ENCODE measurements at regions not wholly inside any gene's neighbourhood (a gene's known extent, or its start where the extent isn't known, plus 50 kb on each side); places are given as distances from the start of the nearest gene placed in this dataset.

DNA sequence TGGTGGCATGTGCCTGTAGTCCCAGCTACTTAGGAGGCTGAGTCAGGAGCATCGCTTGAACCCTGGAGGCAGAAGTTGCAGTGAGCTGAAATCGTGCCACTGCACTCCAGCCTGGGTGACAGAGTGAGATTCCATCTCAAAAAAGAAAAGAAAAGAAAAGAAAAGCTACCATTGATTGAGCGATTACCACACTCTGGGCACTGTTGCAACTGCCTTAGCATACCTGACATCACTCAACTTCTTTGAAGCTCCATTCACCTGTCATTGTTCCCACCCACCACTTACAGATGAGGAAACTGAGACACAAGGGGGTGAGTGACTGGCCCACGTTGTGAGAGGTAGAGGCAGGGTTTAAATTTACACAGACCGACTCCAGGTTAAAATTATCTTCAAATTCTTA lies 442.1 kb upstream of the SULF2 start:
- TF ChIP-seq, protein P1, sequence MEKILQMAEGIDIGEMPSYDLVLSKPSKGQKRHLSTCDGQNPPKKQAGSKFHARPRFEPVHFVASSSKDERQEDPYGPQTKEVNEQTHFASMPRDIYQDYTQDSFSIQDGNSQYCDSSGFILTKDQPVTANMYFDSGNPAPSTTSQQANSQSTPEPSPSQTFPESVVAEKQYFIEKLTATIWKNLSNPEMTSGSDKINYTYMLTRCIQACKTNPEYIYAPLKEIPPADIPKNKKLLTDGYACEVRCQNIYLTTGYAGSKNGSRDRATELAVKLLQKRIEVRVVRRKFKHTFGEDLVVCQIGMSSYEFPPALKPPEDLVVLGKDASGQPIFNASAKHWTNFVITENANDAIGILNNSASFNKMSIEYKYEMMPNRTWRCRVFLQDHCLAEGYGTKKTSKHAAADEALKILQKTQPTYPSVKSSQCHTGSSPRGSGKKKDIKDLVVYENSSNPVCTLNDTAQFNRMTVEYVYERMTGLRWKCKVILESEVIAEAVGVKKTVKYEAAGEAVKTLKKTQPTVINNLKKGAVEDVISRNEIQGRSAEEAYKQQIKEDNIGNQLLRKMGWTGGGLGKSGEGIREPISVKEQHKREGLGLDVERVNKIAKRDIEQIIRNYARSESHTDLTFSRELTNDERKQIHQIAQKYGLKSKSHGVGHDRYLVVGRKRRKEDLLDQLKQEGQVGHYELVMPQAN (conservative IDR thresholded peaks at IDR 0.05), result no peak
- no peak for TF ChIP-seq CTCF (IDR thresholded peaks at IDR 0.05 in 2 of 3, conservative IDR thresholded peaks at IDR 0.05 in 1 of 3; ENCODE audit: control insufficient read depth in 2 of 3, extremely low read depth in 1 of 3, insufficient read depth in 1 of 3, low read depth in 3 of 3, low read length in 3 of 3)
- TF ChIP-seq SP1 (IDR thresholded peaks at IDR 0.05; ENCODE audit: low read depth, low read length), result no peak
- TF ChIP-seq, protein P2, sequence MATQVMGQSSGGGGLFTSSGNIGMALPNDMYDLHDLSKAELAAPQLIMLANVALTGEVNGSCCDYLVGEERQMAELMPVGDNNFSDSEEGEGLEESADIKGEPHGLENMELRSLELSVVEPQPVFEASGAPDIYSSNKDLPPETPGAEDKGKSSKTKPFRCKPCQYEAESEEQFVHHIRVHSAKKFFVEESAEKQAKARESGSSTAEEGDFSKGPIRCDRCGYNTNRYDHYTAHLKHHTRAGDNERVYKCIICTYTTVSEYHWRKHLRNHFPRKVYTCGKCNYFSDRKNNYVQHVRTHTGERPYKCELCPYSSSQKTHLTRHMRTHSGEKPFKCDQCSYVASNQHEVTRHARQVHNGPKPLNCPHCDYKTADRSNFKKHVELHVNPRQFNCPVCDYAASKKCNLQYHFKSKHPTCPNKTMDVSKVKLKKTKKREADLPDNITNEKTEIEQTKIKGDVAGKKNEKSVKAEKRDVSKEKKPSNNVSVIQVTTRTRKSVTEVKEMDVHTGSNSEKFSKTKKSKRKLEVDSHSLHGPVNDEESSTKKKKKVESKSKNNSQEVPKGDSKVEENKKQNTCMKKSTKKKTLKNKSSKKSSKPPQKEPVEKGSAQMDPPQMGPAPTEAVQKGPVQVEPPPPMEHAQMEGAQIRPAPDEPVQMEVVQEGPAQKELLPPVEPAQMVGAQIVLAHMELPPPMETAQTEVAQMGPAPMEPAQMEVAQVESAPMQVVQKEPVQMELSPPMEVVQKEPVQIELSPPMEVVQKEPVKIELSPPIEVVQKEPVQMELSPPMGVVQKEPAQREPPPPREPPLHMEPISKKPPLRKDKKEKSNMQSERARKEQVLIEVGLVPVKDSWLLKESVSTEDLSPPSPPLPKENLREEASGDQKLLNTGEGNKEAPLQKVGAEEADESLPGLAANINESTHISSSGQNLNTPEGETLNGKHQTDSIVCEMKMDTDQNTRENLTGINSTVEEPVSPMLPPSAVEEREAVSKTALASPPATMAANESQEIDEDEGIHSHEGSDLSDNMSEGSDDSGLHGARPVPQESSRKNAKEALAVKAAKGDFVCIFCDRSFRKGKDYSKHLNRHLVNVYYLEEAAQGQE (IDR thresholded peaks at IDR 0.05; ENCODE audit: low read depth, low read length), result no peak
- TF ChIP-seq POLR2A (IDR thresholded peaks at IDR 0.05; ENCODE audit: low read depth, low read length), result no peak
- no peak for TF ChIP-seq TAF1 (IDR thresholded peaks at IDR 0.05; ENCODE audit: borderline replicate concordance, low read depth, low read length)
- no peak for TF ChIP-seq NFYB (IDR thresholded peaks at IDR 0.05; ENCODE audit: insufficient read depth, low read depth, low read length)
- no peak for TF ChIP-seq CHD2 (IDR thresholded peaks at IDR 0.05; ENCODE audit: borderline replicate concordance, low read depth, low read length)
- no peak for TF ChIP-seq ZNF24 (IDR thresholded peaks at IDR 0.05)
- TF ChIP-seq IRF5 (IDR thresholded peaks at IDR 0.05; ENCODE audit: borderline replicate concordance), result no peak
- TF ChIP-seq MXI1 (IDR thresholded peaks at IDR 0.05; ENCODE audit: low read depth, low read length), result no peak
- no peak for TF ChIP-seq NBN (IDR thresholded peaks at IDR 0.05)
- TF ChIP-seq, protein P3, sequence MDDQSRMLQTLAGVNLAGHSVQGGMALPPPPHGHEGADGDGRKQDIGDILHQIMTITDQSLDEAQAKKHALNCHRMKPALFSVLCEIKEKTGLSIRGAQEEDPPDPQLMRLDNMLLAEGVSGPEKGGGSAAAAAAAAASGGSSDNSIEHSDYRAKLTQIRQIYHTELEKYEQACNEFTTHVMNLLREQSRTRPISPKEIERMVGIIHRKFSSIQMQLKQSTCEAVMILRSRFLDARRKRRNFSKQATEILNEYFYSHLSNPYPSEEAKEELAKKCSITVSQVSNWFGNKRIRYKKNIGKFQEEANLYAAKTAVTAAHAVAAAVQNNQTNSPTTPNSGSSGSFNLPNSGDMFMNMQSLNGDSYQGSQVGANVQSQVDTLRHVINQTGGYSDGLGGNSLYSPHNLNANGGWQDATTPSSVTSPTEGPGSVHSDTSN (IDR thresholded peaks at IDR 0.05; ENCODE audit: insufficient replicate concordance, low read depth, low read length), result no peak
- no peak for TF ChIP-seq ASH2L (IDR thresholded peaks at IDR 0.05; ENCODE audit: borderline replicate concordance, low read depth)
